Right lobe of liver (tissue), 6 donors: ENCODE measurements at regions not wholly inside any gene's neighbourhood (a gene's known extent, or its start where the extent isn't known, plus 50 kb on each side); places are given as distances from the start of the nearest gene placed in this dataset.

Source experiments
- ATAC-seq, 4 donors: fragments of 200-7000 bp; cut with Tn5 transposase; one replicate each; pipeline ENCODE4 v1.9.1; 2020; ENCODE audit warnings: mild to moderate bottlenecking in 4 of 4, moderate library complexity in 4 of 4
- DNase-seq, 3 donors: peaks; one replicate each; pipeline ENCODE4 v3.0.0-alpha.2; 2020
- H3K27ac ChIP-seq, 3 donors: fragments of 200-600 bp; one replicate each; pipeline ENCODE4 v1.8.0; 2022
- H3K27me3 ChIP-seq, 2 donors: fragments of 200-600 bp; one replicate each; pipeline ENCODE4 v1.8.0; 2022
- H3K36me3 ChIP-seq, 4 donors: fragments of 200-600 bp; sonication (generic) in 1 of 4; one replicate each; pipeline versions ENCODE4 v1.5.1 to v1.8.0; 2017 to 2022; ENCODE audit warnings: control low read depth in 1 of 4
- H3K4me1 ChIP-seq, 4 donors: fragments of 200-600 bp; sonication (generic) in 1 of 4; one replicate each; pipeline versions ENCODE4 v1.5.1 to v1.8.0; 2017 to 2022; ENCODE audit warnings: control low read depth in 1 of 4
- H3K4me3 ChIP-seq, 3 donors: fragments of 200-600 bp; one replicate each; pipeline ENCODE4 v1.8.0; 2022
- H3K9me3 ChIP-seq, 4 donors: fragments of 200-600 bp; sonication (generic) in 1 of 4; one replicate each; pipeline versions ENCODE4 v1.5.1 to v1.8.0; 2017 to 2022; ENCODE audit warnings: control low read depth in 1 of 4
- CTCF ChIP-seq, 4 donors: fragments of 200-600 bp in 3 of 4; fragments of 450-650 bp in 1 of 4; IDR thresholded peaks; one replicate each; pipeline versions ENCODE4 v1.5.1 to v1.8.0; 2016 to 2022; ENCODE audit warnings: antibody characterized with exemption in 4 of 4, mild to moderate bottlenecking in 2 of 4
- POLR2A ChIP-seq: fragments of 450-650 bp; IDR thresholded peaks from one replicate; pipeline ENCODE4 v1.6.1; 2017; ENCODE audit warnings: antibody characterized with exemption, mild to moderate bottlenecking
- WGBS: methylation state at CpG from one replicate; pipeline ENCODE4 v1.1.6; 2018; ENCODE audit warnings: low coverage, low lambda C conversion rate; ENCODE audit not compliant: insufficient coverage; ENCODE audit errors: missing lambda C conversion rate; 5-methylcytosine and 5-hydroxymethylcytosine counted together
- intact Hi-C, 2 donors: fragments of 100-400 bp; cut with DNase I; formaldehyde crosslinking; loops; one replicate each; pipeline versions ENCODE4 v1.11.2 to v1.14.1; 2022
- donor health status: DM: no; HTN: yes; CAD: no.
- donor health status: DM: no; HTN: no; CAD: no.
- donor health status: DM: no; HTN: no; CAD: no.
- donor health status: DM: no; HTN: yes; CAD: no.
- donor health status: DM: no; HTN: yes; CAD: no.

GRCh38 chr12:66829660-66830325 lies 150.9 kb upstream of the GRIP1 start:
- TF ChIP-seq CTCF (IDR thresholded peaks at IDR 0.05), result no peak
- no peak for TF ChIP-seq POLR2A
- no peak overlapping the region for H3K27ac ChIP-seq
- H3K9me3 ChIP-seq, result no peaks in the 10 kb centered on the region
- no peaks in the 10 kb centered on the region for H3K4me1 ChIP-seq
- ATAC-seq, result peak in 1 of 4 donors; percentile 17
- H3K4me3 ChIP-seq, result no peak overlapping the region
- DNase-seq, result no peak
- WGBS, result 83% methylated on average over 3 of the region's 3 CpGs
- no peaks in the 10 kb centered on the region for H3K27me3 ChIP-seq
- intact Hi-C loops, result no loop called here
- no peaks in the 10 kb centered on the region for H3K36me3 ChIP-seq

- TF ChIP-seq CTCF (IDR thresholded peaks at IDR 0.05) (no peak), POLR2A (no peak)
- Histone ChIP-seq H3K9me3 (no peaks in the 10 kb centered on the region), H3K4me1 (no peaks in the 10 kb centered on the region), H3K36me3 (no peaks in the 10 kb centered on the region), H3K27ac (no peak overlapping the region), H3K27me3 (no peaks in the 10 kb centered on the region), H3K4me3 (no peak overlapping the region)
- intact Hi-C loops, result no loop called here
- WGBS, result 40% methylated on average over 4 of the region's 4 CpGs
- no peak for ATAC-seq
- no peak for DNase-seq
Observed at GRCh38 chr12:66831495-66831894, 152.6 kb upstream of the GRIP1 start.

GRCh38 chr12:66832997-66833396 lies 154.1 kb upstream of the GRIP1 start:
- H3K4me3 ChIP-seq, result no peak overlapping the region
- WGBS, result 56% methylated on average over 2 of the region's 2 CpGs
- intact Hi-C loops, result no loop called here
- no peaks in the 10 kb centered on the region for H3K9me3 ChIP-seq
- DNase-seq (no peak), ATAC-seq (no peak)
- no peak overlapping the region for H3K27ac ChIP-seq
- no peaks in the 10 kb centered on the region for H3K36me3 ChIP-seq
- TF ChIP-seq POLR2A (no peak), CTCF (IDR thresholded peaks at IDR 0.05) (no peak)
- H3K4me1 ChIP-seq, result no peaks in the 10 kb centered on the region
- H3K27me3 ChIP-seq, result no peaks in the 10 kb centered on the region

- ATAC-seq (no peak), DNase-seq (no peak)
- no peaks in the 10 kb centered on the region for H3K27me3 ChIP-seq
- H3K9me3 ChIP-seq, result no peaks in the 10 kb centered on the region
- no peak overlapping the region for H3K27ac ChIP-seq
- no peaks in the 10 kb centered on the region for H3K4me1 ChIP-seq
- intact Hi-C loops, result no loop called here
- no peaks in the 10 kb centered on the region for H3K36me3 ChIP-seq
- TF ChIP-seq CTCF (IDR thresholded peaks at IDR 0.05), result no peak
- TF ChIP-seq POLR2A, result no peak
- 59% methylated on average over 1 of the region's 1 CpG for WGBS
- no peak overlapping the region for H3K4me3 ChIP-seq
Observed at GRCh38 chr12:66836623-66837310, 157.9 kb upstream of the GRIP1 start.
